Breast epithelium (tissue), 3 donors: ENCODE measurements at regions not wholly inside any gene's neighbourhood (a gene's known extent, or its start where the extent isn't known, plus 50 kb on each side); places are given as distances from the start of the nearest gene placed in this dataset.

ENCODE experiments used
- CTCF ChIP-seq, 3 donors: fragments of 450-650 bp; IDR thresholded peaks; one replicate each; pipeline ENCODE4 v1.5.1; 2016 to 2017; ENCODE audit warnings: antibody characterized with exemption in 3 of 3, mild to moderate bottlenecking in 3 of 3, moderate library complexity in 3 of 3
- POLR2AphosphoS5 ChIP-seq, 3 donors: sonication (generic); formaldehyde crosslinking; IDR thresholded peaks; one replicate each; pipeline ENCODE4 v1.6.1; 2017; ENCODE audit warnings: antibody characterized with exemption in 3 of 3

- no peak for TF ChIP-seq CTCF (IDR thresholded peaks at IDR 0.05)
- no peak for TF ChIP-seq POLR2AphosphoS5 (IDR thresholded peaks at IDR 0.05)
These were observed 446.1 kb upstream of the TMEM132C start for GRCh38 chr12:127820846-127821245.
